Transverse colon (tissue), 4 donors: ENCODE measurements at regions not wholly inside any gene's neighbourhood (a gene's known extent, or its start where the extent isn't known, plus 50 kb on each side); places are given as distances from the start of the nearest gene placed in this dataset.

Source experiments
- DNase-seq: peaks from one replicate; pipeline ENCODE4 v3.0.0-alpha.2; 2019
- H3K27ac ChIP-seq, 4 donors: fragments of 200-600 bp; sonication (generic); 2 replicates each; pipeline ENCODE4 v1.5.1; 2016 to 2018; ENCODE audit warnings: inconsistent platforms in 4 of 4
- H3K27me3 ChIP-seq: fragments of 200-600 bp; sonication (generic); 2 replicates; pipeline ENCODE4 v1.5.1; 2017; ENCODE audit warnings: inconsistent platforms
- H3K36me3 ChIP-seq, 4 donors: fragments of 200-600 bp; sonication (generic); 2 replicates each; pipeline ENCODE4 v1.5.1; 2017 to 2019; ENCODE audit warnings: inconsistent platforms in 4 of 4
- H3K4me1 ChIP-seq, 4 donors: fragments of 200-600 bp; sonication (generic); 2 replicates each; pipeline ENCODE4 v1.5.1; 2017 to 2020; ENCODE audit warnings: inconsistent platforms in 4 of 4
- H3K4me3 ChIP-seq, 4 donors: fragments of 200-600 bp; sonication (generic); 1 replicate in 1 of 4; 2 replicates in 3 of 4; pipeline versions ENCODE4 v1.5.1 to v1.6.1; 2017 to 2019; ENCODE audit warnings: inconsistent platforms in 4 of 4
- H3K9me3 ChIP-seq, 2 donors: fragments of 200-600 bp; sonication (generic); 2 replicates each; pipeline ENCODE4 v1.5.1; 2017 to 2019; ENCODE audit warnings: inconsistent platforms in 2 of 2
- CTCF ChIP-seq, 5 experiments: fragments of 200-600 bp in 3 of 5; fragments of 450-650 bp in 2 of 5; sonication (generic) in 3 of 5; IDR thresholded peaks; 1 replicate in 2 of 5; 2 replicates in 3 of 5; pipeline ENCODE4 v1.5.1; 2016 to 2017; ENCODE audit warnings: antibody characterized with exemption in 5 of 5, inconsistent platforms in 3 of 5, mild to moderate bottlenecking in 2 of 5, moderate library complexity in 1 of 5
- EP300 ChIP-seq: sonication (generic); formaldehyde crosslinking; IDR thresholded peaks from one replicate; pipeline ENCODE4 v1.6.1; 2017; ENCODE audit warnings: antibody characterized with exemption, low read depth
- POLR2A ChIP-seq: fragments of 450-650 bp; IDR thresholded peaks from one replicate; pipeline ENCODE4 v1.6.1; 2016; ENCODE audit warnings: antibody characterized with exemption, mild to moderate bottlenecking, moderate library complexity
- POLR2AphosphoS5 ChIP-seq, 3 donors: sonication (generic); formaldehyde crosslinking; IDR thresholded peaks; one replicate each; pipeline ENCODE4 v1.6.1; 2016; ENCODE audit warnings: antibody characterized with exemption in 3 of 3
- WGBS, 2 donors: methylation state at CpG; one replicate each; pipeline ENCODE4 v1.1.5; 2018; ENCODE audit warnings: low coverage in 1 of 2; 5-methylcytosine and 5-hydroxymethylcytosine counted together
- in situ Hi-C, 4 donors: fragments of 200-750 bp; cut with MboI; loops; one replicate each; pipeline versions ENCODE4 v1.15.0 to v1.15.1; 2017; ENCODE audit warnings: low sequenced_read_pairs in 3 of 4, low pct_ligation_motif_present in 1 of 4, low pct_unique_long_range_greater_than_20kb in 1 of 4
- intact Hi-C: fragments of 100-400 bp; cut with DNase I; formaldehyde crosslinking; loops from one replicate; pipeline ENCODE4 v1.15.1; 2023; ENCODE audit warnings: low total_unique reads

DNA sequence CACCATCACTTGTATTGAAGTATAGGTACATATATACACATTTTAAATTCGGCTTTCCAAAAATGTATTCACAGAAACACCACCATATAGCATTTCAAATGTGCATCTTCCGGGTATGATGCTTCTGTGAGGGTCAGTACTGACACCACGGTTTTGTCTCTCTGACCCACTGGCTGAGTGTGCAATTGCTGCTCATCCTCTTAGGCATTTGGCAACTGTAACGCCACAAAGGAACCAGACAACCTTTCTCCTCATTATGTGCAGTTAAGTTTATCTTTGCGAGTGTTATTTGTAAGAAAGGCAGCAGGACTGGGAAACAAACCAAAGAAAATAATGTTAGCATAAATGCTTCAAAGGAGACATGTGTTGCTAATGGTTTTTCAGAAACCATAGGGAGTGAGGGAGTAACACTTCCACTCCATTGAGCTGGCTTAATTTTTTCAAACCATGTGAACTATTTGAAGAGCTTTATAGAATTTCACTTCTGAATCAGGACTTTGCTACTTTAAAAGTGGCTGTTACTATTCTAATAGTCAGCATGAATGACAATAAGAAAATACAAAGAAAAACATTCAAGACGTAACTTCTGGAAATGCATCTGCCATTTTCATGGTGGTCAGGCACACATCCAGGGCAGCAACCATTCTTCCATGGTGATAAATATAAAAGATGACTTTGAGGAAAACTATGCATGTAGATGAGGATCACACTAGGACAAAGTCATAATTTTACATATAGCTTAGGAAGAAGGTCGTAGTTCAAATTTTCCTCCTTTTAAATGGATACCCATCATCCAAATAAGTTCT, 423.3 kb downstream of the MZT1 start:
- Histone ChIP-seq H3K27me3 (no peaks in the 10 kb centered on the region), H3K36me3 (no peaks in the 10 kb centered on the region), H3K4me1 (no peaks in the 10 kb centered on the region), H3K9me3 (no peaks in the 10 kb centered on the region), H3K27ac (no peak overlapping the region), H3K4me3 (no peak overlapping the region)
- 70 to 73% methylated on average over 7 of the region's 7 CpGs for WGBS, 2 donors
- DNase-seq, result no peak
- no peak for TF ChIP-seq POLR2A
- no peak for TF ChIP-seq POLR2AphosphoS5 (IDR thresholded peaks at IDR 0.05)
- TF ChIP-seq EP300, result no peak
- no peak for TF ChIP-seq CTCF (IDR thresholded peaks at IDR 0.05)
- in situ Hi-C loops (no loop called here), intact Hi-C loops (no loop called here)

- Histone ChIP-seq H3K4me1 (no peaks in the 10 kb centered on the region), H3K27me3 (no peaks in the 10 kb centered on the region), H3K4me3 (no peak overlapping the region), H3K9me3 (no peaks in the 10 kb centered on the region), H3K36me3 (no peaks in the 10 kb centered on the region), H3K27ac (no peak overlapping the region)
- intact Hi-C loops (no loop called here), in situ Hi-C loops (no loop called here)
- TF ChIP-seq EP300 (no peak), CTCF (IDR thresholded peaks at IDR 0.05) (no peak), POLR2A (no peak), POLR2AphosphoS5 (IDR thresholded peaks at IDR 0.05) (no peak)
- DNase-seq, result no peak
- 77 to 82% methylated on average over 3 of the region's 3 CpGs for WGBS, 2 donors
Measured at GRCh38 chr13:72296246-72296645, 429.2 kb upstream of the DACH1 start.

DNA sequence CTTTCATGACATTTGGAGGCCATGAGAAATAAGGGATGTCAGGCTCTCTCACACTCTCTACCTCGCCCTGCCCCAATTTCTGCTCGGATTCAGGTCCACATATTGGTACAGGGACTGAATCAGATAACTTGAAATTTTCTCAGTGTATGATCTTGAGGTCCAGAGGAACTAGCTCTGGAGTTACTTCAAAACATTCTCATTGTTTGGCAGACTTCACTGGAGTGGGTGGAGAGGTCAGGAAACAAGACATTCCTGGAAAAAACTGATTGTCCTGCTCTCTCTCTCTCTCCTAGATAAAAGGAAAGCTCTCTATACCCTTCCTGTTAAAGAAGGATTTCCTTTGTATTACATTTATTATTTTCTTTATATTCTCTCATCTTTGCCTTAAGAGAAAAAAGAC, 428.1 kb upstream of the DACH1 start:
- H3K9me3 ChIP-seq, result no peaks in the 10 kb centered on the region
- intact Hi-C loops (no loop called here), in situ Hi-C loops (no loop called here)
- WGBS, 2 donors, result 66% methylated on average over 2 of the region's 2 CpGs; no CpG with 5 or more reads in 1 of the 2 donors
- no peak overlapping the region for H3K4me3 ChIP-seq
- no peak overlapping the region for H3K27ac ChIP-seq
- no peak for DNase-seq
- no peaks in the 10 kb centered on the region for H3K27me3 ChIP-seq
- no peaks in the 10 kb centered on the region for H3K36me3 ChIP-seq
- H3K4me1 ChIP-seq, result no peaks in the 10 kb centered on the region
- TF ChIP-seq POLR2A, result no peak

DNA sequence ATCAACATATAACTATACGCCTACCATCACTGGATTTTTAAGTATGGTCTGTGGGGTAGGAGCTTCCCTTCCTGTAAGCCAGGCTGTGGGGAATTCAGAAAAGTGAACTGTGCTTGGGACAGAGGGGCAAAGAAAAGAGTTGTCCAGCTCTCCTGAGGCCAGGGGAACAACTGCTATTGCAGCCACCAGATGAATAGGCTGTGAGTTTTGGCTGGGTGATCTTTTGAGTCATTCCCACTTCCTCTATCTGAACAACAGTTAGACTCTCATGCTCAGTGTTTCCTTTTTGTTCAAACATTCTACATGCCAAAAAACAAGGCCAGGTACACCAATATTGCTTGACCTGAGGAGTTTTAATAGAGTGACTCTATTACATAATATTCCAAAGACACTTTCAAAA, 426.2 kb upstream of the DACH1 start:
- TF ChIP-seq EP300 (no peak), POLR2AphosphoS5 (IDR thresholded peaks at IDR 0.05) (no peak), POLR2A (no peak)
- intact Hi-C loops (no loop called here), in situ Hi-C loops (no loop called here)
- Histone ChIP-seq H3K27me3 (no peaks in the 10 kb centered on the region), H3K4me3 (no peak overlapping the region), H3K36me3 (no peaks in the 10 kb centered on the region), H3K4me1 (no peaks in the 10 kb centered on the region), H3K27ac (no peak overlapping the region), H3K9me3 (peaks cover 0 to 2% of the 10 kb centered on the region in 2 donors)
- 88 to 91% methylated on average over 1 of the region's 1 CpG for WGBS, 2 donors
- no peak for DNase-seq

DNA sequence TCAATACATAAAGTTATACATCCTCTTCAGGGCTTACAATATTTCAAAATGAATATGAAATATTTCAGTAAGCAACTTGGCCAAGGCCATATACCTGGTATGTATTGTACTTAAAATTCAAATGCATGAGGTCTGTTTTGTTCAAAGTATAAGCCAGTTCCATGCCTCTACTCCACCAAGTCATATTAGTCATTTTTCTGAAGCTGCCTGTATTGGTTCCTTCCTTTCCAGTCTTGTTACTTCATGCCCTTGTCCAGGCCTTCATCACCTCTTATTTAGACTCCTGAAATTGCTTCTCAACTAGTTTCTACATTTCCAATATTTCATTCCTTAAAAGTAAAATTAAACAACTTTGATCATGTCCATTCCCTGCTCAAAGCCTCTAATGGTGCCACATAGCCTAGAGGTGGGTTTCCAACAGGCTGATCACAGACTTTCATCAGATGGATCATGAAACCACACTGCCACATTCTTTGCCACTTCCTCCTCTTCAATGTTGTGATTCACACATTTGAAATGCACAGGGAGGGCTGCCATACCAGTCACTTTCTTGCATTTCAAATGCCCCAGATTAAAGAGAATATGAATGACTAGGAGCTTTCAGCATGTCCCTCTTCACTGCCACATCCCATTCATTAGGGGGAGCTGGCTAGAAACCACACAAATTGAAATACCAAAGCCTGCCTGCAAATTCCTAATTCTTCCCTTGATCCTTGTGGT, 424.1 kb upstream of the DACH1 start:
- intact Hi-C loops, result no loop called here
- H3K4me1 ChIP-seq, result no peaks in the 10 kb centered on the region
- no peak overlapping the region for H3K27ac ChIP-seq
- TF ChIP-seq CTCF (IDR thresholded peaks at IDR 0.05) (no peak), POLR2AphosphoS5 (IDR thresholded peaks at IDR 0.05) (no peak), POLR2A (no peak), EP300 (no peak)
- no peaks in the 10 kb centered on the region for H3K36me3 ChIP-seq
- in situ Hi-C loops, result no loop called here
- H3K27me3 ChIP-seq, result no peaks in the 10 kb centered on the region
- H3K9me3 ChIP-seq, result peaks cover 0 to 2% of the 10 kb centered on the region in 2 donors
- no peak overlapping the region for H3K4me3 ChIP-seq
- no peak for DNase-seq
